ENCODE measurements at regions not wholly inside any gene's neighbourhood (a gene's known extent, or its start where the extent isn't known, plus 50 kb on each side); places are given as distances from the start of the nearest gene placed in this dataset.

GRCh38 chr1:215031392-215031791 is 51.1 kb upstream of the KCNK2 start:
- H3K4me1 ChIP-seq (ENCODE audit: control insufficient read depth, insufficient read depth, low read length): no peaks in the 10 kb centered on the region
- H3K27ac ChIP-seq (ENCODE audit: low read depth, low read length): no peak overlapping the region
- H3K27me3 ChIP-seq (ENCODE audit: control insufficient read depth, insufficient read depth, low read length): no peaks in the 10 kb centered on the region
- H3K9me3 ChIP-seq (ENCODE audit: control insufficient read depth, insufficient read depth, low read length): no peaks in the 10 kb centered on the region
- DNase-seq (ENCODE audit: low read depth in 4 of 6, low spot score in 6 of 6): no peak
- no peak overlapping the region for H3K4me3 ChIP-seq (ENCODE audit: low read depth, low read length)
- no peaks in the 10 kb centered on the region for H3K36me3 ChIP-seq (ENCODE audit: control insufficient read depth, insufficient read depth, low read length)
